RCC 7860 (cell line): ENCODE measurements at regions not wholly inside any gene's neighbourhood (a gene's known extent, or its start where the extent isn't known, plus 50 kb on each side); places are given as distances from the start of the nearest gene placed in this dataset.
"Not testable (repeated sequence)": the region's sequence is repeated elsewhere in the genome, so short reads cannot be mapped to it uniquely, and the experiment has no call there.

Experiments used
- DNase-seq: peaks from one replicate; pipeline ENCODE4 v3.0.0-alpha.2; 2015; ENCODE audit warnings: low spot score
- FAIRE-seq: peaks from 2 replicates; lab custom pipeline; 2012; peaks lifted over from hg19 to GRCh38; lab: Jason Lieb, UNC

GRCh38 chr4:14917298-14917633 lies 85.0 kb upstream of the CPEB2 start:
- DNase-seq (no peak), FAIRE-seq (no peak)

DNA sequence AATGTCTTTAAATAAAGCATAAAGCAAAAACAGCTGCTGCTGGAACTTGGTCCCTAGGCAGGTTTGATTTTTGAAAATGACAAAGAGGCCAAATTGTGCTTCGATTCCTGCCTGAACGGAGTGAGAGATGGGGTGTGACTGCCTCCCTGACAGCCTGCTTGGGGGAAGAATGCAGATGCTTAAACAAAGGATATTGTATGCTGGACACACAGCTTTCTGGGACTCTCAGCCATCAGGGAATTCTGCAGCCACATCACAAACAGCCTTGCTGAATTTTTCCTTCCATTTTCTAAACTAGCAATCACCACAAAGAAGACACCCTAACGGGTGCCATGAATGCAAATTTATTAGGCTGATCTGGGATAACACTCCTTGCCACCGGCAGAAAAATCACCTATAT lies 83.9 kb upstream of the CPEB2 start:
- DNase-seq (no peak), FAIRE-seq (no peak)

GRCh38 chr4:14919785-14920184 lies 82.5 kb upstream of the CPEB2 start:
- FAIRE-seq: no peak
- no peak for DNase-seq

GRCh38 chr4:14920237-14920636 lies 82.0 kb upstream of the CPEB2 start:
- no peak for DNase-seq
- FAIRE-seq: no peak

- FAIRE-seq (no peak), DNase-seq (no peak)
Measured at GRCh38 chr4:14920759-14921320, 81.4 kb upstream of the CPEB2 start.

GRCh38 chr4:14921781-14922180 lies 80.5 kb upstream of the CPEB2 start:
- FAIRE-seq, DNase-seq: not testable (repeated sequence)

DNA sequence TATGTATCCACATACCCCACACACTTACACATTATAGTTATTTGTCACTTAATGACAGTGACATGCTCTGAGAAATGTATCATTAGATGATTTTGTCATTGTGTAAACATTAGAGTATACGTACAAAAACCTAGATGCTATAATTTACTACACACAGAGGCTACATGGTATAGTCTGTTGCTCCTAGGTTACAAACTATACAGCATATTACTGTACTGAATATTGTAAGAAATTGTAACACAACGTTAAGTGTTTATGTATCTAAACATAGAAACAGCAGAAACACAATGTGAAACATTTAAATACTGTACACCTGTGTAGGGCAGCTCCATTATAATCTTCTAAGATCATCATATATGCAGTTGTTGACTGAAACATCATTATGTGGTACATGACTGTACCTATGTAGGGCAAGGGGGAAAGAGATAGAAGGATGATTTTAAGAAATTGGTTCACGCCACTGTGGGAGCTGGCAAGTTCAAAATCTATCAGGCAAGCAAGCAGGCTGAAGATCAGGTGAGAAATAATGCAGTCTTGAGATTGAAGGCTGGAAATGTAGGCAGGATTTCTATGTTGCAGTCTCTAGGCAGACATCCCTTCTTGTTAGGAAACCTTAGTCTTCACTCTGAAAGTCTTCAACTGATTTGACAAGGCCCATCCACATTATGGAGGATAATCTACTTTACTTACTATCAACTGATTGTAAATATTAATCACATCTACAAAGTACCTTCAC lies 78.0 kb upstream of the CPEB2 start:
- DNase-seq: no peak
- no peak for FAIRE-seq

DNA sequence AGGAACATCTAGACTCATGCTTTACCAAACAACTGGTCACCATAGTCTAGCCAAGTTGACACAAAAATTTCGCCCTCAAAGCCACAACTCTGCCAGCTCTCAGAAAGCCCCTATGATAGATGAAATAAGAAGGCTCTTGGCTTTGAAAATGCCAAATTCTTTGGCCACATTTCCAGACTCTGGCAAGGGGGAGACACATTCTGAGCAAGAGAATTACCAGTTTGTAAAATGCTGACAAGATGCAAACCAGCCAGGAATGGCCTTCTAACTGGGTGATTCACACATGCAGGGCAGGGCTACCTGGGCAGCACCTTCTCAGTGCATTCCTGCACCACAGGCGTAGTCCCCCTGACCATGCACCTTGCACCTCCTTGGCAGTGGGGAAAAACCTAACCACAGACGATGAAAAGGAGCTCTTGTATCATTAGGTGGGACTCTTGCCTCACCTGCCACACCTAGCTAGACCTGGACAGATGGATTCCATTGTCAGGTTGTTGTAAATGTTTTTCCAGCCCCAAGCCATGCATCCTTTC lies 77.4 kb upstream of the CPEB2 start:
- no peak for FAIRE-seq

GRCh38 chr4:14925471-14925870 lies 76.8 kb upstream of the CPEB2 start:
- no peak for FAIRE-seq
- no peak for DNase-seq

More for the DNA sequence above, 77.4 kb upstream of the CPEB2 start:
- no peak for DNase-seq

DNA sequence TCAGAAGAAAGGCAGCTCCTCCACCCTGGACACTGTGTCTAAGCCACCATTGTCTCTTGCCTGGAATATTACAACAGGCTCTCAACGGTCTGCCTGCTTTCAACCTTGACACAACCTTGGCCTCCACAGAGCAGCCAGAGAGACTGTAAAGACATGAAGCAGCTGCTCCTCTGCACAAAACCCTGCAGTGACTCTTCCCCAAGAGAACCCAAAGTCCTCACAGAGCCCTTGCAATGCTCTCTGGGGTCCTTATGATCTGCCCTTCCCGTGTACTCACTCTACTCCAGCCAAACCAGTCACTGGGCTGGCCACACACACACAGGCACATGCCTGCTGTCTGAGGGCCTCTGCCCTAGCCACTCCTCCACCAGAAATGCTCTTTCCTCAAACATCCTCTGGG lies 75.9 kb upstream of the CPEB2 start:
- no peak for DNase-seq
- no peak for FAIRE-seq

GRCh38 chr4:14928035-14928434 lies 74.2 kb upstream of the CPEB2 start:
- FAIRE-seq: no peak
- no peak for DNase-seq

DNA sequence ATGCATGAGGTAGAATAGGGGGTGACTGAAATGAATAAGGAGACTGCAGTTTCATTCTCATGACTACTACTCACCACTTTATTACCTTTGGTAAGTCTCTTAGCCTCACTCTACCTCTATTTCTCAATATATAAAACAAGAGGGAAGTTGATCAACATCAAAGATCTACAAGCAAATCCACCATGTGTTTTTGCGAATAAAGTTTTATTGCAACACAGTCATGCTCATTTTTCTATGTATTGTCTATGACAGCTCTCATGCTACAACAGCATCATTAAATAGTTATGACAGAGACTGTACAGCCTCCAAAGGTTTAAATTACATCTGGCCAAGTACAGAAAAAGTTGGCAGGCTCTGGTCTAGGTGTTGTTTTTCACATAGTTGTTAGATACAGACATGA lies 72.6 kb upstream of the CPEB2 start:
- DNase-seq: no peak
- no peak for FAIRE-seq

GRCh38 chr4:14934704-14935390 lies 67.4 kb upstream of the CPEB2 start:
- no peak for FAIRE-seq
- no peak for DNase-seq

- no peak for FAIRE-seq
Measured at GRCh38 chr4:14943749-14944148, 58.5 kb upstream of the CPEB2 start.

GRCh38 chr4:14952352-14952751 lies 49.9 kb upstream of the CPEB2 start:
- FAIRE-seq (no peak), DNase-seq (no peak)

More at GRCh38 chr4:14943749-14944148, 58.5 kb upstream of the CPEB2 start:
- DNase-seq: no peak
